ENCODE measurements at regions not wholly inside any gene's neighbourhood (a gene's known extent, or its start where the extent isn't known, plus 50 kb on each side); places are given as distances from the start of the nearest gene placed in this dataset.

- H3K4me3 ChIP-seq (ENCODE audit: low read depth, low read length) = no peak overlapping the region
- DNase-seq (ENCODE audit: low read depth) = no peak
- TF ChIP-seq CTCF (IDR thresholded peaks at IDR 0.05; ENCODE audit: low read depth, low read length) = no peak
- no peak for TF ChIP-seq MYC (IDR thresholded peaks at IDR 0.05; ENCODE audit: low read depth, low read length)
- no peak for TF ChIP-seq MAX (IDR thresholded peaks at IDR 0.05; ENCODE audit: low read depth, low read length)
- no peak for TF ChIP-seq POLR2A (IDR thresholded peaks at IDR 0.05; ENCODE audit: extremely low read depth, insufficient read length)
Observed at GRCh38 chr3:73694983-73695757, 70.4 kb upstream of the PDZRN3 start.

- TF ChIP-seq CTCF (IDR thresholded peaks at IDR 0.05; ENCODE audit: low read depth, low read length) = no peak
- TF ChIP-seq MYC (IDR thresholded peaks at IDR 0.05; ENCODE audit: low read depth, low read length) = no peak
- TF ChIP-seq MAX (IDR thresholded peaks at IDR 0.05; ENCODE audit: low read depth, low read length) = no peak
- no peak for TF ChIP-seq POLR2A (IDR thresholded peaks at IDR 0.05; ENCODE audit: extremely low read depth, insufficient read length)
- no peak overlapping the region for H3K4me3 ChIP-seq (ENCODE audit: low read depth, low read length)
- DNase-seq (ENCODE audit: low read depth) = no peak
Observed at GRCh38 chr3:73687106-73688004, 62.6 kb upstream of the PDZRN3 start.

GRCh38 chr3:73685061-73685460 lies 60.3 kb upstream of the PDZRN3 start:
- TF ChIP-seq MYC (IDR thresholded peaks at IDR 0.05; ENCODE audit: low read depth, low read length) (no peak), CTCF (IDR thresholded peaks at IDR 0.05; ENCODE audit: low read depth, low read length) (no peak), POLR2A (IDR thresholded peaks at IDR 0.05; ENCODE audit: extremely low read depth, insufficient read length) (no peak), MAX (IDR thresholded peaks at IDR 0.05; ENCODE audit: low read depth, low read length) (no peak)
- no peak overlapping the region for H3K4me3 ChIP-seq (ENCODE audit: low read depth, low read length)
- DNase-seq (ENCODE audit: low read depth) = no peak

GRCh38 chr3:73683706-73684105 lies 59.0 kb upstream of the PDZRN3 start:
- DNase-seq (ENCODE audit: low read depth) = no peak
- no peak for TF ChIP-seq CTCF (IDR thresholded peaks at IDR 0.05; ENCODE audit: low read depth, low read length)
- no peak for TF ChIP-seq POLR2A (IDR thresholded peaks at IDR 0.05; ENCODE audit: extremely low read depth, insufficient read length)
- no peak for TF ChIP-seq MAX (IDR thresholded peaks at IDR 0.05; ENCODE audit: low read depth, low read length)
- TF ChIP-seq MYC (IDR thresholded peaks at IDR 0.05; ENCODE audit: low read depth, low read length) = no peak
- no peak overlapping the region for H3K4me3 ChIP-seq (ENCODE audit: low read depth, low read length)

GRCh38 chr3:73681610-73682009 lies 56.9 kb upstream of the PDZRN3 start:
- DNase-seq (ENCODE audit: low read depth) = no peak
- TF ChIP-seq MYC (IDR thresholded peaks at IDR 0.05; ENCODE audit: low read depth, low read length) (no peak), MAX (IDR thresholded peaks at IDR 0.05; ENCODE audit: low read depth, low read length) (no peak), CTCF (IDR thresholded peaks at IDR 0.05; ENCODE audit: low read depth, low read length) (no peak), POLR2A (IDR thresholded peaks at IDR 0.05; ENCODE audit: extremely low read depth, insufficient read length) (no peak)
- no peak overlapping the region for H3K4me3 ChIP-seq (ENCODE audit: low read depth, low read length)
